ENCODE measurements at regions not wholly inside any gene's neighbourhood (a gene's known extent, or its start where the extent isn't known, plus 50 kb on each side); places are given as distances from the start of the nearest gene placed in this dataset.

GRCh38 chr5:112479418-112479817 is 60.3 kb upstream of the EPB41L4A start:
- DNase-seq: no peak
- H3K9me3 ChIP-seq (ENCODE audit: control insufficient read depth, low read length): no peaks in the 10 kb centered on the region
- no peak for TF ChIP-seq CTCF (conservative IDR thresholded peaks at IDR 0.05)
- H3K27ac ChIP-seq (ENCODE audit: low read depth, low read length): no peak overlapping the region
- Mint-ChIP-seq H3K9me3 (no peaks in the 10 kb centered on the region), H3K27ac (no peak overlapping the region), H3K4me1 (no peaks in the 10 kb centered on the region), H3K27me3 (ENCODE audit: insufficient read depth) (peaks cover 2% of the 10 kb centered on the region), H3K4me3 (no peak overlapping the region), H3K36me3 (ENCODE audit: low read depth) (no peaks in the 10 kb centered on the region)
- no peak overlapping the region for H3K4me3 ChIP-seq (ENCODE audit: low read length)
- no peak overlapping the region for H3K9ac ChIP-seq (ENCODE audit: extremely low read depth, low read length, poor library complexity, severe bottlenecking)
- no peaks in the 10 kb centered on the region for H3K27me3 ChIP-seq (ENCODE audit: control insufficient read depth, insufficient read depth, low read length, poor library complexity, severe bottlenecking)
- WGBS, 2 experiments (ENCODE audit: insufficient coverage in 1 of 2, insufficient read length in 1 of 2): 92 to 100% methylated on average over 1 of the region's 1 CpG
- no peaks in the 10 kb centered on the region for H3K4me1 ChIP-seq (ENCODE audit: control insufficient read depth, insufficient read depth, low read length)
- no peaks in the 10 kb centered on the region for H3K36me3 ChIP-seq (ENCODE audit: control insufficient read depth, insufficient read depth, low read length)

GRCh38 chr5:112480501-112480900 is 61.4 kb upstream of the EPB41L4A start:
- H3K27ac ChIP-seq (ENCODE audit: low read depth, low read length): no peak overlapping the region
- no peaks in the 10 kb centered on the region for H3K9me3 ChIP-seq (ENCODE audit: control insufficient read depth, low read length)
- Mint-ChIP-seq H3K27ac (no peak overlapping the region), H3K9me3 (no peaks in the 10 kb centered on the region), H3K27me3 (ENCODE audit: insufficient read depth) (peaks cover 2% of the 10 kb centered on the region), H3K36me3 (ENCODE audit: low read depth) (no peaks in the 10 kb centered on the region), H3K4me3 (no peak overlapping the region), H3K4me1 (no peaks in the 10 kb centered on the region)
- DNase-seq: no peak
- no peaks in the 10 kb centered on the region for H3K4me1 ChIP-seq (ENCODE audit: control insufficient read depth, insufficient read depth, low read length)
- H3K27me3 ChIP-seq (ENCODE audit: control insufficient read depth, insufficient read depth, low read length, poor library complexity, severe bottlenecking): no peaks in the 10 kb centered on the region
- H3K36me3 ChIP-seq (ENCODE audit: control insufficient read depth, insufficient read depth, low read length): no peaks in the 10 kb centered on the region
- H3K4me3 ChIP-seq (ENCODE audit: low read length): no peak overlapping the region
- no peak overlapping the region for H3K9ac ChIP-seq (ENCODE audit: extremely low read depth, low read length, poor library complexity, severe bottlenecking)
- no peak for TF ChIP-seq CTCF (conservative IDR thresholded peaks at IDR 0.05)

GRCh38 chr5:112483704-112484103 is 64.6 kb upstream of the EPB41L4A start:
- 93 to 94% methylated on average over 2 of the region's 2 CpGs for WGBS, 2 experiments (ENCODE audit: insufficient coverage in 1 of 2, insufficient read length in 1 of 2)
- no peak for TF ChIP-seq CTCF (conservative IDR thresholded peaks at IDR 0.05)
- H3K27me3 Mint-ChIP-seq (ENCODE audit: insufficient read depth): peaks cover 2% of the 10 kb centered on the region
- no peaks in the 10 kb centered on the region for H3K36me3 Mint-ChIP-seq (ENCODE audit: low read depth)
- Histone ChIP-seq H3K9me3 (ENCODE audit: control insufficient read depth, low read length) (no peaks in the 10 kb centered on the region), H3K9ac (ENCODE audit: extremely low read depth, low read length, poor library complexity, severe bottlenecking) (no peak overlapping the region), H3K4me1 (ENCODE audit: control insufficient read depth, insufficient read depth, low read length) (no peaks in the 10 kb centered on the region), H3K4me3 (ENCODE audit: low read length) (no peak overlapping the region), H3K27me3 (ENCODE audit: control insufficient read depth, insufficient read depth, low read length, poor library complexity, severe bottlenecking) (no peaks in the 10 kb centered on the region), H3K36me3 (ENCODE audit: control insufficient read depth, insufficient read depth, low read length) (no peaks in the 10 kb centered on the region), H3K27ac (ENCODE audit: low read depth, low read length) (no peak overlapping the region)
- DNase-seq: no peak
- H3K27ac Mint-ChIP-seq: no peak overlapping the region
- no peak overlapping the region for H3K4me3 Mint-ChIP-seq
- no peaks in the 10 kb centered on the region for H3K4me1 Mint-ChIP-seq
- no peaks in the 10 kb centered on the region for H3K9me3 Mint-ChIP-seq
